ENCODE measurements at regions not wholly inside any gene's neighbourhood (a gene's known extent, or its start where the extent isn't known, plus 50 kb on each side); places are given as distances from the start of the nearest gene placed in this dataset.

DNA sequence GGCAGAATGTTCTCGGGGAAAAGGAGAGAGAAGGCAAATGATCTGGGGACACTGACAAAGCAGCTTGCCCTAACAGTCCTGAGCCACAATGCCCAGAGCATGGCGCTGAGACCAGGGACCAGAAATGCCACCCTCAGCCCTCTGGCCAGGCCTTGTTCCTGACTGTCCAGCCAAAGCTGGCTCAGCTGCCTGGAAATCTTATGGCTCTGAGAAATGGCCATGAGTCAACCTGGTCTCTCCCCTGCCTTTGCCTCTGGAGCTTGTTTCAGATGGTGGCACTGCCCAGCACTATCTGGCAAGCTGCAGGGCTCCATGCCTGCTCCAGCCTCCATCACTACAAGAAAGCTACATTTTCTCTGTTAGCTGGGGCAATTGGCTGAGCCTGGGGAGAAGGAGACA lies 90.5 kb upstream of the PLXNA4 start:
- TF ChIP-seq, protein P1, sequence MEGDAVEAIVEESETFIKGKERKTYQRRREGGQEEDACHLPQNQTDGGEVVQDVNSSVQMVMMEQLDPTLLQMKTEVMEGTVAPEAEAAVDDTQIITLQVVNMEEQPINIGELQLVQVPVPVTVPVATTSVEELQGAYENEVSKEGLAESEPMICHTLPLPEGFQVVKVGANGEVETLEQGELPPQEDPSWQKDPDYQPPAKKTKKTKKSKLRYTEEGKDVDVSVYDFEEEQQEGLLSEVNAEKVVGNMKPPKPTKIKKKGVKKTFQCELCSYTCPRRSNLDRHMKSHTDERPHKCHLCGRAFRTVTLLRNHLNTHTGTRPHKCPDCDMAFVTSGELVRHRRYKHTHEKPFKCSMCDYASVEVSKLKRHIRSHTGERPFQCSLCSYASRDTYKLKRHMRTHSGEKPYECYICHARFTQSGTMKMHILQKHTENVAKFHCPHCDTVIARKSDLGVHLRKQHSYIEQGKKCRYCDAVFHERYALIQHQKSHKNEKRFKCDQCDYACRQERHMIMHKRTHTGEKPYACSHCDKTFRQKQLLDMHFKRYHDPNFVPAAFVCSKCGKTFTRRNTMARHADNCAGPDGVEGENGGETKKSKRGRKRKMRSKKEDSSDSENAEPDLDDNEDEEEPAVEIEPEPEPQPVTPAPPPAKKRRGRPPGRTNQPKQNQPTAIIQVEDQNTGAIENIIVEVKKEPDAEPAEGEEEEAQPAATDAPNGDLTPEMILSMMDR (IDR thresholded peaks at IDR 0.05) = no peak
- TF ChIP-seq POLR2A (IDR thresholded peaks at IDR 0.05) (no peak), POLR2AphosphoS5 (IDR thresholded peaks at IDR 0.05) (no peak), EP300 (IDR thresholded peaks at IDR 0.05; ENCODE audit: low read depth) (no peak)

Data from transverse colon (tissue), 4 donors.